ENCODE measurements at regions not wholly inside any gene's neighbourhood (a gene's known extent, or its start where the extent isn't known, plus 50 kb on each side); places are given as distances from the start of the nearest gene placed in this dataset.
A peak's percentile ranks its signal among the peaks of the same experiment; 100 is the strongest.

GRCh38 chr2:207416900-207417299 lies 112.9 kb upstream of the CREB1 start:
- TF ChIP-seq CTCF (IDR thresholded peaks at IDR 0.05; ENCODE audit: extremely low read depth, insufficient read depth, missing control alignments): no peak
- no peak for DNase-seq (ENCODE audit: low spot score)
- in situ Hi-C loops (cut with MboI; ENCODE audit: low pct_unique_long_range_greater_than_20kb, low sequenced_read_pairs, unreplicated experiment): no loop called here

DNA sequence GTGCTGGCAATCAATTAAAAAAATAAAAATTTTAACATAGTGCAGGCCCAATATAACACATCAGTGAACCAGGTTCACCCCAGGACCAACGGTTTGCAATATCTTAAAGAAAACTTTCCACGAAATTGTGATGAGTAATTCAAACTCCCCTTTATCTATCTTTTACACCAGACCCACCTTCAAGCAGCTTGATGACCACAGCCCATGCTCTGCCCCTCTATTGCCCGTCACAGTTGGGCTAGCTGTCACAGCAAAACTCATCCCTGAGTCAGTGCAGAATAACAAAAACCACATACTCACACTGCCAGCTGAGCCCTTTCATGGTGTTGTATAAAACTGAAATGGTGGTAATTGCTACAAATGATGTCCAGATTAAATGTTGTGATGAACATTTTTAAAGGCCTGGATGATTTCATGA lies 112.5 kb upstream of the CREB1 start:
- in situ Hi-C loops (cut with MboI; ENCODE audit: low pct_unique_long_range_greater_than_20kb, low sequenced_read_pairs, unreplicated experiment): no loop called here
- TF ChIP-seq CTCF (IDR thresholded peaks at IDR 0.05; ENCODE audit: extremely low read depth, insufficient read depth, missing control alignments): no peak
- DNase-seq (ENCODE audit: low spot score): no peak

GRCh38 chr2:207418419-207418818 lies 111.3 kb upstream of the CREB1 start:
- no peak for DNase-seq (ENCODE audit: low spot score)
- in situ Hi-C loops (cut with MboI; ENCODE audit: low pct_unique_long_range_greater_than_20kb, low sequenced_read_pairs, unreplicated experiment): no loop called here
- no peak for TF ChIP-seq CTCF (IDR thresholded peaks at IDR 0.05; ENCODE audit: extremely low read depth, insufficient read depth, missing control alignments)

DNA sequence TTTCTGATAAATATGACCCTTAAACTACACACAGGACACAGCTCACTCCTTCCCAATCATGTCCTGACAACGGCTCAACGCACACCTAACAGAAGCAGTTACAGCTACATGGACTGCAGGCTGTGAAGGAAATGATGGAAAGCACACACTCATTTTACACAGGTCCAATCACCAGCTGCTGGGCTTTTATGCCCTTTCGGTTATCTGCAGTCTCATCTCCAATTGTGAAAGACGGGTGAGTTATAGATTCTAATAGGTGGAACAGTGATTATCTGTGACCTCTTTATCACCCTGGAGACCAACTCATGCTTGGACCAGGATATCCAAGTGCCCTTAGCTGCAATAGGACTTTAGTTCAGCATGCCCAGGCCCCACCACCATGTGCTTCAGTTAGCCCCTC lies 110.4 kb upstream of the CREB1 start:
- in situ Hi-C loops (cut with MboI; ENCODE audit: low pct_unique_long_range_greater_than_20kb, low sequenced_read_pairs, unreplicated experiment): no loop called here
- no peak for DNase-seq (ENCODE audit: low spot score)
- no peak for TF ChIP-seq CTCF (IDR thresholded peaks at IDR 0.05; ENCODE audit: extremely low read depth, insufficient read depth, missing control alignments)

- no peak for DNase-seq (ENCODE audit: low spot score)
- TF ChIP-seq CTCF (IDR thresholded peaks at IDR 0.05; ENCODE audit: extremely low read depth, insufficient read depth, missing control alignments): no peak
- in situ Hi-C loops (cut with MboI; ENCODE audit: low pct_unique_long_range_greater_than_20kb, low sequenced_read_pairs, unreplicated experiment): no loop called here
Measured at GRCh38 chr2:207421671-207422070, 108.1 kb upstream of the CREB1 start.

DNA sequence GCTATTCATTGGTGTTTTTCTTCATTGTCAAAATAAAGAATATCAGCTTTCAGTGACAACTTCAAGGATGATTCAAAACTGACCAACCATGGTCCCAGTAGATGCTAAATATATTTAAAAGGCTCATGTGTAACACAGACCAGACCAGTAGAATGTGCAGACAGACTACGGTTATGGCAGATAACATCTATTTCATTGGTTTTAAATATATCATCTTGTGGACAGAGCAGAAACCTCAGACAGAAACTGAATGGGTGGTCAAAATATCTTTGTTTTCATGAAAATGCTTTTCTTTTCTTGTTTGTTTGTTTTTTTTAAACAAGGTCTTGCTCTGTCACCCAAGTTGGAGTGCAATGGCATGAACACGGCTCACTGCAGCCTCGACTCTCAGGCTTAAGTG lies 107.4 kb upstream of the CREB1 start:
- in situ Hi-C loops (cut with MboI; ENCODE audit: low pct_unique_long_range_greater_than_20kb, low sequenced_read_pairs, unreplicated experiment): no loop called here
- DNase-seq (ENCODE audit: low spot score): peak; percentile 10
- no peak for TF ChIP-seq CTCF (IDR thresholded peaks at IDR 0.05; ENCODE audit: extremely low read depth, insufficient read depth, missing control alignments)

GRCh38 chr2:207423886-207424285 lies 105.9 kb upstream of the CREB1 start:
- DNase-seq (ENCODE audit: low spot score): peak; percentile 41
- in situ Hi-C loops (cut with MboI; ENCODE audit: low pct_unique_long_range_greater_than_20kb, low sequenced_read_pairs, unreplicated experiment): no loop called here
- TF ChIP-seq CTCF (IDR thresholded peaks at IDR 0.05; ENCODE audit: extremely low read depth, insufficient read depth, missing control alignments): no peak
